WTC11 (cell line): ENCODE measurements at regions not wholly inside any gene's neighbourhood (a gene's known extent, or its start where the extent isn't known, plus 50 kb on each side); places are given as distances from the start of the nearest gene placed in this dataset.
"Not testable (repeated sequence)": the region's sequence is repeated elsewhere in the genome, so short reads cannot be mapped to it uniquely, and the experiment has no call there.

Experiments used
- ATAC-seq: fragments of 200-7000 bp; cut with Tn5 transposase; 2 replicates; pipeline ENCODE4 v1.10.0; 2021; ENCODE audit warnings: mild to moderate bottlenecking, moderate library complexity
- CTCF ChIA-PET: fragments of 300-600 bp; sonication (Branson Sonifier 250); formaldehyde crosslinking; loops from one replicate; lab custom pipeline; 2021; ENCODE audit warnings: antibody characterized with exemption; lab: Charles Lee
- POLR2A ChIA-PET: fragments of 350-600 bp; sonication (Branson Sonifier 250); formaldehyde crosslinking; loops from one replicate; lab custom pipeline; 2021; ENCODE audit warnings: antibody characterized with exemption; lab: Charles Lee
- DNase-seq: peaks from one replicate; pipeline ENCODE4 v3.0.0; 2021; ENCODE audit warnings: low spot score
- H3K27ac Mint-ChIP-seq: 2 replicates; pipeline ENCODE4 v1.8.0; 2021; ENCODE audit warnings: mixed read lengths
- H3K27me3 Mint-ChIP-seq: 2 replicates; pipeline ENCODE4 v1.8.0; 2021; ENCODE audit warnings: low read depth, mild to moderate bottlenecking, moderate library complexity, mixed read lengths
- H3K36me3 Mint-ChIP-seq: 2 replicates; pipeline ENCODE4 v1.8.0; 2021; ENCODE audit warnings: mixed read lengths
- H3K4me1 Mint-ChIP-seq: 2 replicates; pipeline ENCODE4 v1.8.0; 2022; ENCODE audit warnings: mixed read lengths
- H3K4me3 Mint-ChIP-seq: 2 replicates; pipeline ENCODE4 v1.8.0; 2021; ENCODE audit warnings: mild to moderate bottlenecking, moderate library complexity, mixed read lengths
- H3K9me3 Mint-ChIP-seq: 2 replicates; pipeline ENCODE4 v1.8.0; 2021; ENCODE audit warnings: mixed read lengths
- CBFB ChIP-seq: sonication (generic); formaldehyde crosslinking; IDR thresholded peaks from 2 replicates; pipeline ENCODE4 v1.8.1; 2022; ENCODE audit warnings: mild to moderate bottlenecking, low read depth, missing genetic modification reagents
- ELF4 ChIP-seq: sonication (generic); formaldehyde crosslinking; IDR thresholded peaks from 2 replicates; pipeline ENCODE4 v1.8.1; 2022; ENCODE audit warnings: low read depth, mild to moderate bottlenecking, moderate library complexity, missing genetic modification reagents
- GABPB1 ChIP-seq: sonication (generic); formaldehyde crosslinking; IDR thresholded peaks from 2 replicates; pipeline ENCODE4 v1.8.1; 2023; ENCODE audit warnings: mild to moderate bottlenecking, missing genetic modification reagents
- HMGA2 ChIP-seq: fragments of 250-450 bp; sonication (Bioruptor Pico); IDR thresholded peaks from 2 replicates; pipeline ENCODE4 v1.4.0; 2021; ENCODE audit warnings: mild to moderate bottlenecking, moderate library complexity
- OVOL2 ChIP-seq: fragments of 250-450 bp; sonication (Bioruptor Pico); IDR thresholded peaks from 2 replicates; pipeline ENCODE4 v1.9.0; 2021; ENCODE audit warnings: mild to moderate bottlenecking, borderline replicate concordance
- SMAD3 ChIP-seq: sonication (generic); formaldehyde crosslinking; IDR thresholded peaks from 2 replicates; pipeline ENCODE4 v1.8.0; 2022; ENCODE audit warnings: missing genetic modification reagents, mild to moderate bottlenecking, borderline replicate concordance
- SMAD4 ChIP-seq: sonication (generic); formaldehyde crosslinking; IDR thresholded peaks from 2 replicates; pipeline ENCODE4 v1.8.0; 2022; ENCODE audit warnings: mild to moderate bottlenecking, missing genetic modification reagents
- SOX15 ChIP-seq: fragments of 250-450 bp; sonication (Bioruptor Pico); IDR thresholded peaks from 2 replicates; pipeline ENCODE4 v1.9.0; 2021; ENCODE audit warnings: mild to moderate bottlenecking
- ZBTB21 ChIP-seq: sonication (generic); formaldehyde crosslinking; IDR thresholded peaks from 2 replicates; pipeline ENCODE4 v1.8.1; 2023; ENCODE audit warnings: mild to moderate bottlenecking, missing genetic modification reagents, borderline replicate concordance
- ZNF121 ChIP-seq: sonication (generic); formaldehyde crosslinking; IDR thresholded peaks from 2 replicates; pipeline ENCODE4 v1.8.0; 2023; ENCODE audit warnings: missing genetic modification reagents
- ZNF263 ChIP-seq: sonication (generic); formaldehyde crosslinking; IDR thresholded peaks from 2 replicates; pipeline ENCODE4 v1.8.1; 2022; ENCODE audit warnings: low read depth, mild to moderate bottlenecking, moderate library complexity, missing genetic modification reagents
- TF ChIP-seq, protein P1 (sequence below): fragments of 250-450 bp; sonication (Bioruptor Pico); IDR thresholded peaks from 2 replicates; pipeline ENCODE4 v1.9.0; 2021; ENCODE audit warnings: mild to moderate bottlenecking
- TF ChIP-seq, protein P2 (sequence below): sonication (generic); formaldehyde crosslinking; IDR thresholded peaks from 2 replicates; pipeline ENCODE4 v1.8.0; 2022; ENCODE audit warnings: mild to moderate bottlenecking, missing genetic modification reagents
- TF ChIP-seq, protein P3 (sequence below): sonication (generic); formaldehyde crosslinking; IDR thresholded peaks from 2 replicates; pipeline ENCODE4 v1.8.0; 2022; ENCODE audit warnings: mild to moderate bottlenecking, missing genetic modification reagents
- TF ChIP-seq, protein P4 (sequence below): fragments of 250-450 bp; sonication (Bioruptor Pico); IDR thresholded peaks from 2 replicates; pipeline ENCODE4 v2.1.2; 2022; ENCODE audit warnings: mild to moderate bottlenecking, moderate library complexity
- TF ChIP-seq, protein P5 (sequence below): fragments of 250-450 bp; sonication (Bioruptor Pico); conservative IDR thresholded peaks from 2 replicates; pipeline ENCODE4 v1.9.0; 2021; ENCODE audit warnings: mild to moderate bottlenecking
- TF ChIP-seq, protein P6 (sequence below): fragments of 250-450 bp; sonication (Bioruptor Pico); IDR thresholded peaks from 2 replicates; pipeline ENCODE4 v1.9.0; 2021; ENCODE audit warnings: mild to moderate bottlenecking, borderline replicate concordance
- TF ChIP-seq, protein P7 (sequence below): sonication (generic); formaldehyde crosslinking; IDR thresholded peaks from 2 replicates; pipeline ENCODE4 v1.8.1; 2022; ENCODE audit warnings: missing genetic modification reagents, borderline replicate concordance

DNA sequence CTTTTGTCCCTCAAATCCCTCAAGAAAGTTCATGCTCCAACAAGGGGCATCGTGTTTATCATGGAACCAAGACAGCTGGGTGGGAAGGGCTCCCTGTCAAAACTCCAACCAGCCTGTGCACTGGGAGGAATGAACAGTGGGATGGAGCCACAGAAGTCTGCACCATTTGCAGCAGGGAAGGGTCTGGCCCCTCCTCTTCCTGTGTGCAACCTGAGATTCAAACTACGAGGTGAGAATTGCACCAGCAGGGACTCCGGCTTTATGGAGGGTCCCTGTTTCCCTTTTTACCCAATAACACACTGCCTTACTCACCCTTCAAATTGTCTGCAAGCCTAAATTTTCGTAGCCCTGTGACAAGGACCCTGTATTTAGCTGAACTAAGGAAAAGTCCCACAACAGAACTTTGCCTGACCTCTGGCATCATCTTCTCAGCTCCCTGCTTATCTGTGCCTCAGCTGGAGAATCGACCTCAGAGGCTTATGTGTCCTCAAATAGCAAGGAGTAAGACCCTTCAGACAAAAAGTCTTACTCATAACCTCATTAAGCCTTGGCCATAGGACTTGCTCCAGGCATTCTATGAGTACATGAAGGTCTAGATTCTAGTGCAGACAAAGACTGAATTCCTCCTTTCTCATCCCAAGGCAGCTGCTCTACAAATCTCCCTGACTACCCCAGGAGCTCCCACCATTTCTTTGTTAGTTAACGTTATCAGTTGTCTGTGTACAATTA, 178.3 kb upstream of the SERPINE2 start (continued):
- TF ChIP-seq, protein P1, sequence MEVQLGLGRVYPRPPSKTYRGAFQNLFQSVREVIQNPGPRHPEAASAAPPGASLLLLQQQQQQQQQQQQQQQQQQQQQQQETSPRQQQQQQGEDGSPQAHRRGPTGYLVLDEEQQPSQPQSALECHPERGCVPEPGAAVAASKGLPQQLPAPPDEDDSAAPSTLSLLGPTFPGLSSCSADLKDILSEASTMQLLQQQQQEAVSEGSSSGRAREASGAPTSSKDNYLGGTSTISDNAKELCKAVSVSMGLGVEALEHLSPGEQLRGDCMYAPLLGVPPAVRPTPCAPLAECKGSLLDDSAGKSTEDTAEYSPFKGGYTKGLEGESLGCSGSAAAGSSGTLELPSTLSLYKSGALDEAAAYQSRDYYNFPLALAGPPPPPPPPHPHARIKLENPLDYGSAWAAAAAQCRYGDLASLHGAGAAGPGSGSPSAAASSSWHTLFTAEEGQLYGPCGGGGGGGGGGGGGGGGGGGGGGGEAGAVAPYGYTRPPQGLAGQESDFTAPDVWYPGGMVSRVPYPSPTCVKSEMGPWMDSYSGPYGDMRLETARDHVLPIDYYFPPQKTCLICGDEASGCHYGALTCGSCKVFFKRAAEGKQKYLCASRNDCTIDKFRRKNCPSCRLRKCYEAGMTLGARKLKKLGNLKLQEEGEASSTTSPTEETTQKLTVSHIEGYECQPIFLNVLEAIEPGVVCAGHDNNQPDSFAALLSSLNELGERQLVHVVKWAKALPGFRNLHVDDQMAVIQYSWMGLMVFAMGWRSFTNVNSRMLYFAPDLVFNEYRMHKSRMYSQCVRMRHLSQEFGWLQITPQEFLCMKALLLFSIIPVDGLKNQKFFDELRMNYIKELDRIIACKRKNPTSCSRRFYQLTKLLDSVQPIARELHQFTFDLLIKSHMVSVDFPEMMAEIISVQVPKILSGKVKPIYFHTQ, result no peak
- TF ChIP-seq SMAD3 (CRISPR knock-in tag) (no peak), ZBTB21 (CRISPR knock-in tag) (no peak), GABPB1 (CRISPR knock-in tag) (no peak), HMGA2 (CRISPR knock-in tag) (no peak), OVOL2 (CRISPR knock-in tag) (no peak), SMAD4 (CRISPR knock-in tag) (no peak), CBFB (CRISPR knock-in tag) (no peak)
- TF ChIP-seq, protein P2, sequence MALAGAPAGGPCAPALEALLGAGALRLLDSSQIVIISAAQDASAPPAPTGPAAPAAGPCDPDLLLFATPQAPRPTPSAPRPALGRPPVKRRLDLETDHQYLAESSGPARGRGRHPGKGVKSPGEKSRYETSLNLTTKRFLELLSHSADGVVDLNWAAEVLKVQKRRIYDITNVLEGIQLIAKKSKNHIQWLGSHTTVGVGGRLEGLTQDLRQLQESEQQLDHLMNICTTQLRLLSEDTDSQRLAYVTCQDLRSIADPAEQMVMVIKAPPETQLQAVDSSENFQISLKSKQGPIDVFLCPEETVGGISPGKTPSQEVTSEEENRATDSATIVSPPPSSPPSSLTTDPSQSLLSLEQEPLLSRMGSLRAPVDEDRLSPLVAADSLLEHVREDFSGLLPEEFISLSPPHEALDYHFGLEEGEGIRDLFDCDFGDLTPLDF (CRISPR knock-in tag), result no peak
- TF ChIP-seq, protein P3, sequence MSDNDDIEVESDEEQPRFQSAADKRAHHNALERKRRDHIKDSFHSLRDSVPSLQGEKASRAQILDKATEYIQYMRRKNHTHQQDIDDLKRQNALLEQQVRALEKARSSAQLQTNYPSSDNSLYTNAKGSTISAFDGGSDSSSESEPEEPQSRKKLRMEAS, result no peak
- TF ChIP-seq, protein P4, sequence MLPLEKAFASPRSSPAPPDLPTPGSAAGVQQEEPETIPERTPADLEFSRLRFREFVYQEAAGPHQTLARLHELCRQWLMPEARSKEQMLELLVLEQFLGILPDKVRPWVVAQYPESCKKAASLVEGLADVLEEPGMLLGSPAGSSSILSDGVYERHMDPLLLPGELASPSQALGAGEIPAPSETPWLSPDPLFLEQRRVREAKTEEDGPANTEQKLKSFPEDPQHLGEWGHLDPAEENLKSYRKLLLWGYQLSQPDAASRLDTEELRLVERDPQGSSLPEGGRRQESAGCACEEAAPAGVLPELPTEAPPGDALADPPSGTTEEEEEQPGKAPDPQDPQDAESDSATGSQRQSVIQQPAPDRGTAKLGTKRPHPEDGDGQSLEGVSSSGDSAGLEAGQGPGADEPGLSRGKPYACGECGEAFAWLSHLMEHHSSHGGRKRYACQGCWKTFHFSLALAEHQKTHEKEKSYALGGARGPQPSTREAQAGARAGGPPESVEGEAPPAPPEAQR (CRISPR knock-in tag), result no peak
- TF ChIP-seq, protein P5, sequence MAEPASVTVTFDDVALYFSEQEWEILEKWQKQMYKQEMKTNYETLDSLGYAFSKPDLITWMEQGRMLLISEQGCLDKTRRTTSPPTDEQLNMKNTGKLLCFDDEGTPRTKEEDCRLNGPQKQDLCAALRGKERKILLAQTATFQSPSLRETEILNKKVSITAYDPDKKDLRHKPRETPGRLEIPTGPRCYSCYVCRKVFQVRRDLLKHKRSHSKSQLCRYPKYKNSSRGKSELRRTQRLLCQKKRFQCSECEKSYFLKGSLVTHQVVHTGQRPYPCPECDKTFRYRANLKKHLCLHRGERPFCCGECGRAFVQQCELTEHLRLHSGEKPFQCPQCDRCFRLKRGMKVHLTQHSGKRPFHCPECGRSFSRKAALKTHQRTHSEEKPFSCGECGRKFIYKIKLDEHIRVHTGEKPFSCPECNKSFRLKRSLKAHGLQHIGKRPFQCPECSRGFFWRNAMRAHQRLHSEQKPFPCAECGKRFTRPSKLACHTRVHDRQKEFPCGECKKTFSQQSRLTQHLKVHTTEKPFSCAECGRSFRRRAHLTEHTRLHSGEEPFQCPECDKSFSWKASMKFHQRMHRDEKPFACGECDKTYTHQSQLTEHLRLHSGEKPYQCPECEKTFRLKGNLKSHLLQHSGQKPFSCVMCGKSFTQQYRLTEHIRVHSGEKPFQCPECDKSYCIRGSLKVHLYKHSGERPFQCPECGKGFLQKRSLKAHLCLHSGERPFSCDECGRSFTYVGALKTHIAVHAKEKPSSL (CRISPR knock-in tag), result no peak
- TF ChIP-seq, all 79 proteins: peak for 0

DNA sequence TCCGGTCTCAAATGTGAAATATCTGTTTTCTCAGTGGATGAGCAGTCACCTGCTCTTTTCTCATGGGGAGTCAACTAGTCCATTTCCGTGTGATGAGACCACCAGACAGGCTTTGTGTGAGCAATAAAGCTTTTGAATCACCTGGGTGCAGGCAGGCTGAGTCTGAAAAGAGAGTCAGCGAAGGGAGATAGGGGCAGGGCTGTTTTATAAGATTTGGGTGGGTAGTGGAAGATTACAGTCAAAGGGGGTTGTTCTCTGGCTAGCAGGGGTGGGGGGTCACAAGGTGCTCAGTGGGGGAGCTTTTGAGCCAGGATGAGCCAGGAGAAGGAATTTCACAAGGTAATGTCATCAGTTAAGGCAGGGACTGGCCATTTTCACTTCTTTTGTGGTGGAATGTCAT, 176.5 kb upstream of the SERPINE2 start:
- DNase-seq, CTCF ChIA-PET: not testable (repeated sequence)
- H3K4me1 Mint-ChIP-seq, result peaks cover 40% of the 10 kb centered on the region

DNA sequence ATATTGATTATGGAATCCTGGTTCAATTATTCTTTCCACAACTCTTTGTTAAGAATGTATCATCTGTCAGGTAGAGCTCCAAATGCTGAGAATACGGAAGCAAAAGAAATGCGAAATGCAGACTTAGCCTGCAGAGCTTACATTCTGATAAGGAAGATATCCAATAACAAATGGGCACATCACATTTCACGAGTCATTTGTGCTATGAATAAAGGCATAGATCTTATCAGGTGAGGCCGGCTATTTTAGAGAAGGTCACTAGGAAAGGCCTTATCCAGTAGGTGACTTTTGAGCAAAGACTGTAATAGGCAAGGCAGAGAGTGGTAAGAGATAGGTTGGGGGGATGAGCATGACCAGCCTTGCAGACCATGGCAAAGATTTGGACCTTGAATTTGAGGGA, 174.3 kb upstream of the SERPINE2 start:
- POLR2A ChIA-PET, result no interaction called here
- H3K9me3 Mint-ChIP-seq, result peaks cover 10% of the 10 kb centered on the region; the same call in 1 of the 2 replicates
- no peaks in the 10 kb centered on the region for H3K27me3 Mint-ChIP-seq
- no peaks in the 10 kb centered on the region for H3K36me3 Mint-ChIP-seq
- no peak for ATAC-seq
- DNase-seq, result no peak
- H3K4me1 Mint-ChIP-seq, result peaks cover 33% of the 10 kb centered on the region
- no peak overlapping the region for H3K4me3 Mint-ChIP-seq
- CTCF ChIA-PET, result no interaction called here
- no peak overlapping the region for H3K27ac Mint-ChIP-seq
- TF ChIP-seq, protein P6, sequence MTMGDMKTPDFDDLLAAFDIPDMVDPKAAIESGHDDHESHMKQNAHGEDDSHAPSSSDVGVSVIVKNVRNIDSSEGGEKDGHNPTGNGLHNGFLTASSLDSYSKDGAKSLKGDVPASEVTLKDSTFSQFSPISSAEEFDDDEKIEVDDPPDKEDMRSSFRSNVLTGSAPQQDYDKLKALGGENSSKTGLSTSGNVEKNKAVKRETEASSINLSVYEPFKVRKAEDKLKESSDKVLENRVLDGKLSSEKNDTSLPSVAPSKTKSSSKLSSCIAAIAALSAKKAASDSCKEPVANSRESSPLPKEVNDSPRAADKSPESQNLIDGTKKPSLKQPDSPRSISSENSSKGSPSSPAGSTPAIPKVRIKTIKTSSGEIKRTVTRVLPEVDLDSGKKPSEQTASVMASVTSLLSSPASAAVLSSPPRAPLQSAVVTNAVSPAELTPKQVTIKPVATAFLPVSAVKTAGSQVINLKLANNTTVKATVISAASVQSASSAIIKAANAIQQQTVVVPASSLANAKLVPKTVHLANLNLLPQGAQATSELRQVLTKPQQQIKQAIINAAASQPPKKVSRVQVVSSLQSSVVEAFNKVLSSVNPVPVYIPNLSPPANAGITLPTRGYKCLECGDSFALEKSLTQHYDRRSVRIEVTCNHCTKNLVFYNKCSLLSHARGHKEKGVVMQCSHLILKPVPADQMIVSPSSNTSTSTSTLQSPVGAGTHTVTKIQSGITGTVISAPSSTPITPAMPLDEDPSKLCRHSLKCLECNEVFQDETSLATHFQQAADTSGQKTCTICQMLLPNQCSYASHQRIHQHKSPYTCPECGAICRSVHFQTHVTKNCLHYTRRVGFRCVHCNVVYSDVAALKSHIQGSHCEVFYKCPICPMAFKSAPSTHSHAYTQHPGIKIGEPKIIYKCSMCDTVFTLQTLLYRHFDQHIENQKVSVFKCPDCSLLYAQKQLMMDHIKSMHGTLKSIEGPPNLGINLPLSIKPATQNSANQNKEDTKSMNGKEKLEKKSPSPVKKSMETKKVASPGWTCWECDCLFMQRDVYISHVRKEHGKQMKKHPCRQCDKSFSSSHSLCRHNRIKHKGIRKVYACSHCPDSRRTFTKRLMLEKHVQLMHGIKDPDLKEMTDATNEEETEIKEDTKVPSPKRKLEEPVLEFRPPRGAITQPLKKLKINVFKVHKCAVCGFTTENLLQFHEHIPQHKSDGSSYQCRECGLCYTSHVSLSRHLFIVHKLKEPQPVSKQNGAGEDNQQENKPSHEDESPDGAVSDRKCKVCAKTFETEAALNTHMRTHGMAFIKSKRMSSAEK (CRISPR knock-in tag), result no peak
- TF ChIP-seq, protein P7, sequence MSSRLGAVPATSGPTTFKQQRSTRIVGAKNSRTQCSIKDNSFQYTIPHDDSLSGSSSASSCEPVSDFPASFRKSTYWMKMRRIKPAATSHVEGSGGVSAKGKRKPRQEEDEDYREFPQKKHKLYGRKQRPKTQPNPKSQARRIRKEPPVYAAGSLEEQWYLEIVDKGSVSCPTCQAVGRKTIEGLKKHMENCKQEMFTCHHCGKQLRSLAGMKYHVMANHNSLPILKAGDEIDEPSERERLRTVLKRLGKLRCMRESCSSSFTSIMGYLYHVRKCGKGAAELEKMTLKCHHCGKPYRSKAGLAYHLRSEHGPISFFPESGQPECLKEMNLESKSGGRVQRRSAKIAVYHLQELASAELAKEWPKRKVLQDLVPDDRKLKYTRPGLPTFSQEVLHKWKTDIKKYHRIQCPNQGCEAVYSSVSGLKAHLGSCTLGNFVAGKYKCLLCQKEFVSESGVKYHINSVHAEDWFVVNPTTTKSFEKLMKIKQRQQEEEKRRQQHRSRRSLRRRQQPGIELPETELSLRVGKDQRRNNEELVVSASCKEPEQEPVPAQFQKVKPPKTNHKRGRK (CRISPR knock-in tag), result no peak
- no peak for TF ChIP-seq CBFB (CRISPR knock-in tag)
- no peak for TF ChIP-seq SOX15 (CRISPR knock-in tag)
- TF ChIP-seq ZNF121 (CRISPR knock-in tag), result no peak
- TF ChIP-seq ZNF263, result no peak
- no peak for TF ChIP-seq ELF4 (CRISPR knock-in tag)

More for the DNA sequence above, 176.5 kb upstream of the SERPINE2 start:
- H3K27me3 Mint-ChIP-seq, H3K27ac Mint-ChIP-seq, H3K4me3 Mint-ChIP-seq, ATAC-seq, H3K36me3 Mint-ChIP-seq, POLR2A ChIA-PET: not testable (repeated sequence)
- H3K9me3 Mint-ChIP-seq, result peaks cover 22% of the 10 kb centered on the region
